A673 (cell line): ENCODE measurements at regions not wholly inside any gene's neighbourhood (a gene's known extent, or its start where the extent isn't known, plus 50 kb on each side); places are given as distances from the start of the nearest gene placed in this dataset.

Source experiments
- BruUV-seq: library from RNA; stranded (reverse); fragments of 400-500 nt; replicated peaks from 2 replicates; lab custom pipeline; 2021; lab: Mats Ljungman, UMichigan
- CTCF ChIA-PET: fragments of 300-600 bp; sonication (Branson Sonifier 250); formaldehyde crosslinking; loops from one replicate; lab custom pipeline; 2022; ENCODE audit warnings: antibody characterized with exemption; lab: Charles Lee
- POLR2A ChIA-PET: fragments of 300-600 bp; sonication (Branson Sonifier 250); formaldehyde crosslinking; loops from one replicate; lab custom pipeline; 2022; ENCODE audit warnings: antibody characterized with exemption; ENCODE audit not compliant: low non-redundant PET; lab: Charles Lee
- DNase-seq: peaks from one replicate; pipeline ENCODE4 v3.0.0-alpha.2; 2015; ENCODE audit warnings: low spot score
- H3K27ac ChIP-seq: fragments of 200-600 bp; sonication (generic); 2 replicates; pipeline ENCODE4 v1.5.1; 2016; ENCODE audit warnings: mixed run types, low read depth, mild to moderate bottlenecking, mixed read lengths, antibody characterized with exemption, low read length; ENCODE audit not compliant: poor library complexity, severe bottlenecking
- H3K27me3 ChIP-seq: fragments of 200-600 bp; sonication (generic); replicated peaks from 2 replicates; pipeline ENCODE4 v1.6.1; 2017; ENCODE audit warnings: mixed run types, low read depth, mild to moderate bottlenecking, mixed read lengths, antibody characterized with exemption, low read length; ENCODE audit not compliant: insufficient read depth, poor library complexity
- H3K36me3 ChIP-seq: fragments of 200-600 bp; sonication (generic); 2 replicates; pipeline ENCODE4 v1.6.1; 2016; ENCODE audit warnings: mixed run types, mild to moderate bottlenecking, mixed read lengths, antibody characterized with exemption, low read length; ENCODE audit not compliant: insufficient read depth, poor library complexity, severe bottlenecking
- H3K4me1 ChIP-seq: fragments of 200-600 bp; sonication (generic); 2 replicates; pipeline ENCODE4 v1.6.1; 2017; ENCODE audit warnings: mixed run types, mild to moderate bottlenecking, mixed read lengths, antibody characterized with exemption, low read length; ENCODE audit not compliant: insufficient read depth, poor library complexity, severe bottlenecking
- H3K4me3 ChIP-seq: fragments of 200-600 bp; sonication (generic); 2 replicates; pipeline ENCODE4 v1.5.1; 2016; ENCODE audit warnings: low read depth, mixed run types, mild to moderate bottlenecking, mixed read lengths, low read length; ENCODE audit not compliant: poor library complexity, severe bottlenecking
- H3K9me3 ChIP-seq: fragments of 200-600 bp; sonication (generic); 2 replicates; pipeline ENCODE4 v1.6.1; 2016; ENCODE audit warnings: mixed run types, low read depth, mild to moderate bottlenecking, mixed read lengths, antibody characterized with exemption, low read length; ENCODE audit not compliant: poor library complexity, severe bottlenecking
- CTCF ChIP-seq: fragments of 300-800, 200-600 bp; sonication (generic); conservative IDR thresholded peaks from 2 replicates; pipeline ENCODE4 v1.5.1; 2017; ENCODE audit warnings: low read depth, mild to moderate bottlenecking, antibody characterized with exemption, low read length, moderate library complexity, mixed read lengths
- EZH2 ChIP-seq: fragments of 200-600 bp; sonication (generic); IDR thresholded peaks from 2 replicates; pipeline ENCODE4 v1.6.1; 2017; ENCODE audit warnings: borderline replicate concordance, low read depth, mild to moderate bottlenecking, mixed read lengths, antibody characterized with exemption, low read length; ENCODE audit not compliant: poor library complexity, severe bottlenecking
- intact Hi-C: fragments of 100-400 bp; cut with micrococcal nuclease; formaldehyde crosslinking; loops from one replicate; pipeline ENCODE4 v1.10.0; 2022; ENCODE audit not compliant: unreplicated experiment

DNA sequence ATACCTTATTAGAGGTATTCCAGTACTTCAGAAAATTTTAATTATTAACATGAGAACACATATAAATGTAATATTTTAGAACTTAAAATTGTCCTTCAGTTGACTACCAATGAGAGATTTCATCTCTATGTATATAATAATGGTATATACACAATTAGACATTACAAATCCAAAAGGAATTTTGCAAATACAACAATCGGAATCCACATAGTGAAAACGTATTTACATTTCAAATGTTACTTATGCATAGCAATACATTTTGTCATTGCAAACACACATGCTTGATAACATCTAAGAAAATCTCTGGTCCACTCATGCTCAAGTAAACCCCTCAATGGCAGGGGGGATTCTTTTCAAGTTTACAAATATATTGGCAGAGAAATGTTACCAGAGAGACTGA is 2345.2 kb downstream of the PCDH9 start:
- no peak for TF ChIP-seq EZH2
- no peak for TF ChIP-seq CTCF
- Histone ChIP-seq H3K36me3 (no peaks in the 10 kb centered on the region), H3K4me1 (no peaks in the 10 kb centered on the region), H3K27ac (no peak overlapping the region), H3K9me3 (no peaks in the 10 kb centered on the region), H3K27me3 (no peaks in the 10 kb centered on the region), H3K4me3 (no peak overlapping the region)
- DNase-seq, result no peak
- CTCF ChIA-PET, result no interaction called here
- intact Hi-C loops, result no loop called here
- no TSS peak for BruUV-seq
- POLR2A ChIA-PET, result no interaction called here

DNA sequence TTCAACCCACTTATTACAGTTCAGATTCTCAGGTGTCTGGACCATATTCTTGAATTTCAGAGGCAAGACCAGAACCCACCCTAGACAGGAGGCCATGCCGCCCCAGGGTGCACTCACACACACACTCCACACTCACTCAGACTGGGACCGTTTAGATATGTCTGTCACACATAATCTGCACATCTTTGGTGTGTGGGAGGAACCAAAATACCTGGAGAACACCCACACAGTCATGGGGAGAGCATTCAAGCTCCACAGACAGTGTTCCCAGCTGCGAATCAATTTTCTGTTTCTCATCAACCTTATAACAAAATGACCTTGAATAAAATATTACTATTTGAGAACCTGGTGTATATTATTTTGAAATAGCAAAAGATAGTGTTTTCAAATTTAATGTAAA is 2353.0 kb downstream of the PCDH9 start:
- no peaks in the 10 kb centered on the region for H3K9me3 ChIP-seq
- CTCF ChIA-PET, result no interaction called here
- no peaks in the 10 kb centered on the region for H3K4me1 ChIP-seq
- H3K36me3 ChIP-seq, result no peaks in the 10 kb centered on the region
- no peak overlapping the region for H3K27ac ChIP-seq
- DNase-seq, result no peak
- no peak overlapping the region for H3K4me3 ChIP-seq
- no peak for TF ChIP-seq CTCF
- intact Hi-C loops, result no loop called here
- POLR2A ChIA-PET, result no interaction called here
- no TSS peak for BruUV-seq
- H3K27me3 ChIP-seq, result no peaks in the 10 kb centered on the region

GRCh38 chr13:64871742-64872141 is 2358.4 kb downstream of the PCDH9 start:
- Histone ChIP-seq H3K9me3 (no peaks in the 10 kb centered on the region), H3K36me3 (no peaks in the 10 kb centered on the region), H3K27me3 (no peaks in the 10 kb centered on the region), H3K27ac (no peak overlapping the region), H3K4me1 (no peaks in the 10 kb centered on the region), H3K4me3 (no peak overlapping the region)
- intact Hi-C loops, result no loop called here
- TF ChIP-seq CTCF (no peak), EZH2 (no peak)
- ChIA-PET POLR2A (no interaction called here), CTCF (no interaction called here)
- no TSS peak for BruUV-seq
- no peak for DNase-seq
